NT2/D1 (cell line): ENCODE measurements at regions not wholly inside any gene's neighbourhood (a gene's known extent, or its start where the extent isn't known, plus 50 kb on each side); places are given as distances from the start of the nearest gene placed in this dataset.
"Not testable (repeated sequence)": the region's sequence is repeated elsewhere in the genome, so short reads cannot be mapped to it uniquely, and the experiment has no call there.

Experiments
- DNase-seq: peaks from one replicate; pipeline ENCODE4 v3.0.0-alpha.2; 2011; ENCODE audit warnings: low read depth, low spot score
- H3K27me3 ChIP-seq: 2 replicates; pipeline ENCODE4 v1.6.0; 2011; ENCODE audit warnings: mild to moderate bottlenecking; ENCODE audit not compliant: insufficient read length, insufficient read depth
- H3K36me3 ChIP-seq: 2 replicates; pipeline ENCODE4 v1.6.1; 2011; ENCODE audit warnings: mild to moderate bottlenecking, low read length, mixed read lengths; ENCODE audit not compliant: insufficient read depth, insufficient read length
- H3K4me1 ChIP-seq: 2 replicates; pipeline ENCODE4 v1.5.1; 2011; ENCODE audit not compliant: insufficient read depth, insufficient read length
- H3K4me3 ChIP-seq: 2 replicates; pipeline ENCODE4 v1.5.1; 2011; ENCODE audit warnings: low read depth; ENCODE audit not compliant: insufficient read length
- H3K9ac ChIP-seq: 2 replicates; pipeline ENCODE4 v1.6.0; 2011; ENCODE audit warnings: low read depth; ENCODE audit not compliant: insufficient read length
- H3K9me3 ChIP-seq: 2 replicates; pipeline ENCODE4 v1.5.1; 2011; ENCODE audit warnings: mild to moderate bottlenecking, low read length; ENCODE audit not compliant: insufficient read depth
- SUZ12 ChIP-seq: IDR thresholded peaks from 2 replicates; pipeline ENCODE4 v1.6.1; 2011; ENCODE audit not compliant: insufficient read length, insufficient read depth; ENCODE audit errors: extremely low read depth
- YY1 ChIP-seq: IDR thresholded peaks from 2 replicates; pipeline ENCODE4 v1.6.1; 2011; ENCODE audit not compliant: insufficient read length, insufficient read depth
- ZNF274 ChIP-seq: IDR thresholded peaks from 2 replicates; pipeline ENCODE4 v1.6.1; 2011; ENCODE audit warnings: mild to moderate bottlenecking, low read depth, low read length

- DNase-seq = no peak
- TF ChIP-seq YY1 (no peak), ZNF274 (no peak), SUZ12 (no peak)
- Histone ChIP-seq H3K27me3 (no peaks in the 10 kb centered on the region), H3K36me3 (no peaks in the 10 kb centered on the region), H3K4me1 (no peaks in the 10 kb centered on the region), H3K4me3 (no peak overlapping the region), H3K9me3 (no peaks in the 10 kb centered on the region), H3K9ac (no peak overlapping the region)
These were observed 354.4 kb upstream of the WWC1 start for GRCh38 chr5:167936944-167937634.

GRCh38 chr5:167937635-167937998, 353.8 kb upstream of the WWC1 start:
- no peak overlapping the region for H3K4me3 ChIP-seq
- H3K36me3 ChIP-seq = no peaks in the 10 kb centered on the region
- TF ChIP-seq ZNF274 (no peak), SUZ12 (no peak), YY1 (no peak)
- H3K27me3 ChIP-seq = no peaks in the 10 kb centered on the region
- H3K9me3 ChIP-seq = no peaks in the 10 kb centered on the region
- H3K4me1 ChIP-seq = no peaks in the 10 kb centered on the region
- H3K9ac ChIP-seq = no peak overlapping the region
- DNase-seq = no peak

- H3K4me1 ChIP-seq = no peaks in the 10 kb centered on the region
- DNase-seq = no peak
- no peak overlapping the region for H3K9ac ChIP-seq
- TF ChIP-seq YY1 = no peak
- no peak for TF ChIP-seq ZNF274
- no peak for TF ChIP-seq SUZ12
- H3K36me3 ChIP-seq = no peaks in the 10 kb centered on the region
- no peak overlapping the region for H3K4me3 ChIP-seq
- no peaks in the 10 kb centered on the region for H3K27me3 ChIP-seq
- no peaks in the 10 kb centered on the region for H3K9me3 ChIP-seq
These were observed 351.8 kb upstream of the WWC1 start for GRCh38 chr5:167939686-167940085.

GRCh38 chr5:167940911-167941310, 350.5 kb upstream of the WWC1 start:
- DNase-seq = no peak
- Histone ChIP-seq H3K4me1 (no peaks in the 10 kb centered on the region), H3K9ac (no peak overlapping the region), H3K27me3 (no peaks in the 10 kb centered on the region), H3K4me3 (no peak overlapping the region), H3K9me3 (no peaks in the 10 kb centered on the region), H3K36me3 (no peaks in the 10 kb centered on the region)
- TF ChIP-seq YY1 = no peak
- no peak for TF ChIP-seq ZNF274
- no peak for TF ChIP-seq SUZ12

- not testable (repeated sequence) for DNase-seq, H3K9me3 ChIP-seq, H3K9ac ChIP-seq, H3K27me3 ChIP-seq, H3K36me3 ChIP-seq, H3K4me1 ChIP-seq, H3K4me3 ChIP-seq
These were observed 349.9 kb upstream of the WWC1 start for GRCh38 chr5:167941556-167941955.

GRCh38 chr5:167943343-167943742, 348.1 kb upstream of the WWC1 start:
- TF ChIP-seq YY1 (no peak), SUZ12 (no peak), ZNF274 (no peak)
- H3K9ac ChIP-seq = no peak overlapping the region
- DNase-seq = no peak
- no peaks in the 10 kb centered on the region for H3K4me1 ChIP-seq
- no peaks in the 10 kb centered on the region for H3K36me3 ChIP-seq
- H3K4me3 ChIP-seq = no peak overlapping the region
- no peaks in the 10 kb centered on the region for H3K9me3 ChIP-seq
- no peaks in the 10 kb centered on the region for H3K27me3 ChIP-seq

- Histone ChIP-seq H3K9ac (no peak overlapping the region), H3K9me3 (no peaks in the 10 kb centered on the region), H3K36me3 (no peaks in the 10 kb centered on the region), H3K4me1 (no peaks in the 10 kb centered on the region), H3K4me3 (no peak overlapping the region), H3K27me3 (no peaks in the 10 kb centered on the region)
- no peak for DNase-seq
- TF ChIP-seq SUZ12 (no peak), ZNF274 (no peak), YY1 (no peak)
These were observed 347.2 kb upstream of the WWC1 start for GRCh38 chr5:167944121-167944852.
